NOMO-1 (cell line): ENCODE measurements at regions not wholly inside any gene's neighbourhood (a gene's known extent, or its start where the extent isn't known, plus 50 kb on each side); places are given as distances from the start of the nearest gene placed in this dataset.
"Not testable (repeated sequence)": the region's sequence is repeated elsewhere in the genome, so short reads cannot be mapped to it uniquely, and the experiment has no call there.

ENCODE experiments used
- DNase-seq, 2 experiments: peaks; one replicate each; lab custom pipeline; 2025; ENCODE audit not compliant: unreplicated experiment in 2 of 2; lab: John Stamatoyannopoulos, UW

GRCh38 chrX:106493210-106493816 is 118.5 kb upstream of the RADX start:
- DNase-seq, result not testable (repeated sequence)

GRCh38 chrX:106499473-106499872 is 112.3 kb upstream of the RADX start:
- DNase-seq, result no peak

GRCh38 chrX:106510713-106511403 is 100.9 kb upstream of the RADX start:
- peak; percentile 1 to 12 for DNase-seq
